GM12891 (cell line): ENCODE measurements at regions not wholly inside any gene's neighbourhood (a gene's known extent, or its start where the extent isn't known, plus 50 kb on each side); places are given as distances from the start of the nearest gene placed in this dataset.

Experiments used
- POLR2A ChIP-seq: IDR thresholded peaks from 2 replicates; pipeline ENCODE4 v1.6.1; 2011; ENCODE audit warnings: low read depth, low read length, control low read depth
- POLR2AphosphoS5 ChIP-seq: IDR thresholded peaks from 2 replicates; pipeline ENCODE4 v1.6.1; 2011; ENCODE audit warnings: low read depth, low read length, control low read depth
- SPI1 ChIP-seq: IDR thresholded peaks from 2 replicates; pipeline ENCODE4 v1.6.1; 2011; ENCODE audit warnings: low read depth, low read length, control low read depth
- TAF1 ChIP-seq: IDR thresholded peaks from 2 replicates; pipeline ENCODE4 v1.6.1; 2011; ENCODE audit warnings: low read depth, low read length, control low read depth

- TF ChIP-seq POLR2AphosphoS5 (no peak), POLR2A (no peak), TAF1 (no peak), SPI1 (no peak)
Measured at GRCh38 chr10:3406556-3406955, 234.0 kb upstream of the PITRM1 start.
